IMR-90 (cell line): ENCODE measurements at regions not wholly inside any gene's neighbourhood (a gene's known extent, or its start where the extent isn't known, plus 50 kb on each side); places are given as distances from the start of the nearest gene placed in this dataset.

ENCODE experiments used
- ATAC-seq: fragments of 200-7000 bp; cut with Tn5 transposase; 2 replicates; pipeline ENCODE4 v1.9.1; 2020; ENCODE audit warnings: low read depth, mild to moderate bottlenecking, moderate library complexity
- BruUV-seq: library from RNA; stranded (reverse); fragments of 400-500 nt; replicated peaks from 2 replicates; lab custom pipeline; 2021; lab: Mats Ljungman, UMichigan
- CTCF ChIA-PET: fragments of 300-600 bp; formaldehyde crosslinking; extraction: SDS; loops from one replicate; lab custom pipeline; 2021; ENCODE audit warnings: antibody characterized with exemption; lab: Yijun Ruan, JAX
- POLR2A ChIA-PET: fragments of 300-600 bp; sonication (Branson Sonifier 250); formaldehyde crosslinking; loops from one replicate; lab custom pipeline; 2022; ENCODE audit warnings: antibody characterized with exemption; ENCODE audit not compliant: unreplicated experiment; lab: Charles Lee
- DNase-seq: peaks from one replicate; pipeline ENCODE4 v3.0.0; 2013
- H2AFZ ChIP-seq: replicated peaks from 2 replicates; pipeline ENCODE3; 2013; ENCODE audit warnings: low read length, mild to moderate bottlenecking; ENCODE audit not compliant: poor library complexity
- H2AK5ac ChIP-seq: 2 replicates; pipeline ENCODE4 v1.6.1; 2013; ENCODE audit warnings: low read depth, low read length, inconsistent platforms
- H2AK9ac ChIP-seq: replicated peaks from 2 replicates; pipeline ENCODE3; 2013; ENCODE audit warnings: mild to moderate bottlenecking, low read depth, low read length, moderate library complexity; ENCODE audit not compliant: poor library complexity
- H2BK120ac ChIP-seq: 2 replicates; pipeline ENCODE4 v1.6.1; 2013; ENCODE audit warnings: low read depth, low read length, inconsistent platforms
- H2BK15ac ChIP-seq: 3 replicates; pipeline ENCODE4 v1.6.1; 2013; ENCODE audit warnings: low read depth, low read length, inconsistent platforms
- H2BK20ac ChIP-seq: 2 replicates; pipeline ENCODE4 v1.6.1; 2013; ENCODE audit warnings: low read depth, mild to moderate bottlenecking, inconsistent platforms, low read length, moderate library complexity
- H2BK5ac ChIP-seq: 2 replicates; pipeline ENCODE4 v1.6.1; 2013; ENCODE audit warnings: mild to moderate bottlenecking, low read depth, low read length, inconsistent platforms; ENCODE audit not compliant: poor library complexity, severe bottlenecking
- H3K14ac ChIP-seq: replicated peaks from 2 replicates; pipeline ENCODE4 v1.6.1; 2013; ENCODE audit warnings: low read depth, low read length, inconsistent platforms
- H3K18ac ChIP-seq: 2 replicates; pipeline ENCODE4 v1.6.1; 2013; ENCODE audit warnings: low read depth, low read length, control low read depth
- H3K23ac ChIP-seq: 2 replicates; pipeline ENCODE4 v1.6.1; 2013; ENCODE audit warnings: low read depth, low read length, inconsistent platforms
- H3K27ac ChIP-seq: 2 replicates; pipeline ENCODE4 v1.5.1; 2013; ENCODE audit warnings: mild to moderate bottlenecking, control low read depth, low read length; ENCODE audit not compliant: insufficient read depth
- H3K27me3 ChIP-seq: 2 replicates; pipeline ENCODE4 v1.6.1; 2013; ENCODE audit warnings: low read length; ENCODE audit not compliant: control insufficient read depth, insufficient read depth
- H3K36me3 ChIP-seq: 2 replicates; pipeline ENCODE4 v1.6.1; 2013; ENCODE audit warnings: low read length, mixed read lengths; ENCODE audit not compliant: control insufficient read depth, insufficient read depth
- H3K4ac ChIP-seq: 2 replicates; pipeline ENCODE4 v1.6.1; 2013; ENCODE audit warnings: low read depth, low read length, inconsistent platforms
- H3K4me1 ChIP-seq: 2 replicates; pipeline ENCODE4 v1.6.1; 2013; ENCODE audit warnings: low read length, mixed read lengths; ENCODE audit not compliant: control insufficient read depth, insufficient read depth
- H3K4me2 ChIP-seq: 2 replicates; pipeline ENCODE4 v1.6.1; 2013; ENCODE audit warnings: low read depth, mild to moderate bottlenecking, control low read depth, low read length, moderate library complexity
- H3K4me3 ChIP-seq: 2 replicates; pipeline ENCODE4 v1.5.1; 2013; ENCODE audit warnings: low read depth, mild to moderate bottlenecking, control low read depth, low read length, moderate library complexity; ENCODE audit not compliant: insufficient read depth
- H3K56ac ChIP-seq: 2 replicates; pipeline ENCODE4 v1.6.1; 2013; ENCODE audit warnings: low read length, inconsistent platforms; ENCODE audit not compliant: insufficient read depth; ENCODE audit errors: extremely low read depth
- H3K79me1 ChIP-seq, 2 experiments: 2 replicates each; pipeline ENCODE4 v1.6.1; 2013; ENCODE audit warnings: low read length in 2 of 2, inconsistent platforms in 1 of 2, low read depth in 1 of 2
- H3K9ac ChIP-seq: 2 replicates; pipeline ENCODE4 v1.6.1; 2013; ENCODE audit warnings: low read depth, low read length, control low read depth
- H3K9me1 ChIP-seq: 2 replicates; pipeline ENCODE4 v1.6.1; 2013; ENCODE audit warnings: low read length, inconsistent platforms; ENCODE audit not compliant: insufficient read depth
- H3K9me3 ChIP-seq: 2 replicates; pipeline ENCODE4 v1.6.1; 2013; ENCODE audit warnings: low read length; ENCODE audit not compliant: control insufficient read depth, insufficient read depth
- H4K20me1 ChIP-seq: 2 replicates; pipeline ENCODE4 v1.6.1; 2013; ENCODE audit warnings: low read length, inconsistent platforms; ENCODE audit not compliant: insufficient read depth
- H4K5ac ChIP-seq: 2 replicates; pipeline ENCODE4 v1.6.1; 2013; ENCODE audit warnings: mild to moderate bottlenecking, low read depth, low read length, control low read depth
- H4K8ac ChIP-seq, 2 experiments: 2 replicates each; pipeline ENCODE4 v1.6.1; 2013; ENCODE audit warnings: low read depth in 2 of 2, low read length in 2 of 2, control low read depth in 1 of 2, inconsistent platforms in 1 of 2
- H4K91ac ChIP-seq: 2 replicates; pipeline ENCODE4 v1.6.1; 2013; ENCODE audit warnings: low read depth, low read length, inconsistent platforms; ENCODE audit not compliant: insufficient read depth
- BHLHE40 ChIP-seq: fragments of 150-350 bp; IDR thresholded peaks from 2 replicates; pipeline ENCODE4 v1.6.1; 2016; ENCODE audit warnings: mild to moderate bottlenecking, low read depth, low read length
- CEBPB ChIP-seq: IDR thresholded peaks from 2 replicates; pipeline ENCODE4 v1.6.1; 2012; ENCODE audit warnings: low read depth, low read length, improper control_type of control experiment
- CHD1 ChIP-seq: IDR thresholded peaks from 2 replicates; pipeline ENCODE4 v1.6.1; 2012; ENCODE audit warnings: low read depth, low read length, improper control_type of control experiment
- WGBS, 2 experiments: methylation state at CpG; one replicate each; pipeline versions ENCODE4 v1.1.5 to v1.1.7; 2013; ENCODE audit warnings: missing lambda C conversion rate in 2 of 2; ENCODE audit not compliant: insufficient read length in 1 of 2; ENCODE audit errors: extremely low coverage in 2 of 2; 5-methylcytosine and 5-hydroxymethylcytosine counted together
- dilution Hi-C: fragments of 300-500 bp; cut with HindIII; formaldehyde crosslinking; loops from one replicate; pipeline ENCODE4 v1.14.3; 2018; ENCODE audit warnings: low sequenced_read_pairs; ENCODE audit not compliant: unreplicated experiment
- in situ Hi-C: fragments of 300-500 bp; cut with MboI; formaldehyde crosslinking; loops from 3 replicates; pipeline ENCODE4 v1.14.3; 2019; ENCODE audit warnings: low sequenced_read_pairs, inconsistent platforms, mixed read lengths
- intact Hi-C: fragments of 100-400 bp; cut with micrococcal nuclease; formaldehyde crosslinking; loops from 2 replicates; pipeline ENCODE4 v1.10.0; 2022

DNA sequence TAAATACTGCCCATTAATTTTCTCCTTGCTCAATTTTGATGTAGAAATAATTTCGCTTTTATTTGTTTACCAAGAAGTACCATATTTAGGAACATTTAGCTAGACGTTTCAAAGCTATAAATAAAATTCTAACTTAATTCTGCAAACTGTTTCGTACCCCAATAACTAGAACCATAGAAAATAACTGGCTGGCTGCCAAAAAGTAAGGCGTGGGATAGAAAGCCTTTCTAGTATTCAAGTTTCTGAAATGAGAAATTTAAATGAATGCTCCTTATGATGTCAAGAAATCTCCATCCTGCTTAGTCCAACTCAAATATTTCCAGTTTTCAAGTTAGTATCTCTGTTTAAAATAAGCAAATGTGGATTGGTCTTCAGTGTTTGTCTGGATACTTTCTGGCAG lies 167.4 kb downstream of the FBXO8 start:
- WGBS, 2 experiments, result no CpG with 5 or more reads among the region's 4 CpGs
- ATAC-seq (no peak), DNase-seq (no peak)
- no peaks in the 10 kb centered on the region for H3K36me3 ChIP-seq
- no peaks in the 10 kb centered on the region for H3K79me1 ChIP-seq
- H3K9ac ChIP-seq, result no peak overlapping the region
- no peak overlapping the region for H3K18ac ChIP-seq
- H3K4ac ChIP-seq, result no peak overlapping the region
- no peaks in the 10 kb centered on the region for H3K4me1 ChIP-seq
- H4K8ac ChIP-seq, result no peak overlapping the region
- H2AK5ac ChIP-seq, result no peak overlapping the region
- H3K4me2 ChIP-seq, result no peak overlapping the region
- no peak overlapping the region for H2AK9ac ChIP-seq
- H3K27me3 ChIP-seq, result no peaks in the 10 kb centered on the region
- no peak overlapping the region for H3K23ac ChIP-seq
- H3K14ac ChIP-seq, result no peak overlapping the region
- POLR2A ChIA-PET, result no interaction called here
- no peak overlapping the region for H3K56ac ChIP-seq
- no peak overlapping the region for H2AFZ ChIP-seq
- no peak overlapping the region for H4K5ac ChIP-seq
- no peak overlapping the region for H3K27ac ChIP-seq
- dilution Hi-C loops (no loop called here), in situ Hi-C loops (no loop called here), intact Hi-C loops (no loop called here)
- no peak overlapping the region for H2BK5ac ChIP-seq
- no peak overlapping the region for H2BK15ac ChIP-seq
- BruUV-seq, result no TSS peak
- no peak overlapping the region for H4K91ac ChIP-seq
- CTCF ChIA-PET, result no interaction called here
- H4K20me1 ChIP-seq, result no peaks in the 10 kb centered on the region
- H2BK20ac ChIP-seq, result no peak overlapping the region
- no peaks in the 10 kb centered on the region for H3K9me3 ChIP-seq
- TF ChIP-seq BHLHE40 (no peak), CHD1 (no peak), CEBPB (no peak)
- H2BK120ac ChIP-seq, result no peak overlapping the region
- no peaks in the 10 kb centered on the region for H3K9me1 ChIP-seq
- no peak overlapping the region for H3K4me3 ChIP-seq
